IMR-90 (cell line): ENCODE measurements at regions not wholly inside any gene's neighbourhood (a gene's known extent, or its start where the extent isn't known, plus 50 kb on each side); places are given as distances from the start of the nearest gene placed in this dataset.

Experiments
- ATAC-seq: fragments of 200-7000 bp; cut with Tn5 transposase; 2 replicates; pipeline ENCODE4 v1.9.1; 2020; ENCODE audit warnings: low read depth, mild to moderate bottlenecking, moderate library complexity
- BruUV-seq: library from RNA; stranded (reverse); fragments of 400-500 nt; replicated peaks from 2 replicates; lab custom pipeline; 2021; lab: Mats Ljungman, UMichigan
- CTCF ChIA-PET: fragments of 300-600 bp; formaldehyde crosslinking; extraction: SDS; loops from one replicate; lab custom pipeline; 2021; ENCODE audit warnings: antibody characterized with exemption; lab: Yijun Ruan, JAX
- POLR2A ChIA-PET: fragments of 300-600 bp; sonication (Branson Sonifier 250); formaldehyde crosslinking; loops from one replicate; lab custom pipeline; 2022; ENCODE audit warnings: antibody characterized with exemption; ENCODE audit not compliant: unreplicated experiment; lab: Charles Lee
- DNase-seq: peaks from one replicate; pipeline ENCODE4 v3.0.0; 2013
- H2AFZ ChIP-seq: replicated peaks from 2 replicates; pipeline ENCODE3; 2013; ENCODE audit warnings: low read length, mild to moderate bottlenecking; ENCODE audit not compliant: poor library complexity
- H2AK5ac ChIP-seq: 2 replicates; pipeline ENCODE4 v1.6.1; 2013; ENCODE audit warnings: low read depth, low read length, inconsistent platforms
- H2AK9ac ChIP-seq: replicated peaks from 2 replicates; pipeline ENCODE3; 2013; ENCODE audit warnings: mild to moderate bottlenecking, low read depth, low read length, moderate library complexity; ENCODE audit not compliant: poor library complexity
- H2BK120ac ChIP-seq: 2 replicates; pipeline ENCODE4 v1.6.1; 2013; ENCODE audit warnings: low read depth, low read length, inconsistent platforms
- H2BK15ac ChIP-seq: 3 replicates; pipeline ENCODE4 v1.6.1; 2013; ENCODE audit warnings: low read depth, low read length, inconsistent platforms
- H2BK20ac ChIP-seq: 2 replicates; pipeline ENCODE4 v1.6.1; 2013; ENCODE audit warnings: low read depth, mild to moderate bottlenecking, inconsistent platforms, low read length, moderate library complexity
- H2BK5ac ChIP-seq: 2 replicates; pipeline ENCODE4 v1.6.1; 2013; ENCODE audit warnings: mild to moderate bottlenecking, low read depth, low read length, inconsistent platforms; ENCODE audit not compliant: poor library complexity, severe bottlenecking
- H3K14ac ChIP-seq: replicated peaks from 2 replicates; pipeline ENCODE4 v1.6.1; 2013; ENCODE audit warnings: low read depth, low read length, inconsistent platforms
- H3K18ac ChIP-seq: 2 replicates; pipeline ENCODE4 v1.6.1; 2013; ENCODE audit warnings: low read depth, low read length, control low read depth
- H3K23ac ChIP-seq: 2 replicates; pipeline ENCODE4 v1.6.1; 2013; ENCODE audit warnings: low read depth, low read length, inconsistent platforms
- H3K27ac ChIP-seq: 2 replicates; pipeline ENCODE4 v1.5.1; 2013; ENCODE audit warnings: mild to moderate bottlenecking, control low read depth, low read length; ENCODE audit not compliant: insufficient read depth
- H3K27me3 ChIP-seq: 2 replicates; pipeline ENCODE4 v1.6.1; 2013; ENCODE audit warnings: low read length; ENCODE audit not compliant: control insufficient read depth, insufficient read depth
- H3K36me3 ChIP-seq: 2 replicates; pipeline ENCODE4 v1.6.1; 2013; ENCODE audit warnings: low read length, mixed read lengths; ENCODE audit not compliant: control insufficient read depth, insufficient read depth
- H3K4ac ChIP-seq: 2 replicates; pipeline ENCODE4 v1.6.1; 2013; ENCODE audit warnings: low read depth, low read length, inconsistent platforms
- H3K4me1 ChIP-seq: 2 replicates; pipeline ENCODE4 v1.6.1; 2013; ENCODE audit warnings: low read length, mixed read lengths; ENCODE audit not compliant: control insufficient read depth, insufficient read depth
- H3K4me2 ChIP-seq: 2 replicates; pipeline ENCODE4 v1.6.1; 2013; ENCODE audit warnings: low read depth, mild to moderate bottlenecking, control low read depth, low read length, moderate library complexity
- H3K4me3 ChIP-seq: 2 replicates; pipeline ENCODE4 v1.5.1; 2013; ENCODE audit warnings: low read depth, mild to moderate bottlenecking, control low read depth, low read length, moderate library complexity; ENCODE audit not compliant: insufficient read depth
- H3K56ac ChIP-seq: 2 replicates; pipeline ENCODE4 v1.6.1; 2013; ENCODE audit warnings: low read length, inconsistent platforms; ENCODE audit not compliant: insufficient read depth; ENCODE audit errors: extremely low read depth
- H3K79me1 ChIP-seq, 2 experiments: 2 replicates each; pipeline ENCODE4 v1.6.1; 2013; ENCODE audit warnings: low read length in 2 of 2, inconsistent platforms in 1 of 2, low read depth in 1 of 2
- H3K9ac ChIP-seq: 2 replicates; pipeline ENCODE4 v1.6.1; 2013; ENCODE audit warnings: low read depth, low read length, control low read depth
- H3K9me1 ChIP-seq: 2 replicates; pipeline ENCODE4 v1.6.1; 2013; ENCODE audit warnings: low read length, inconsistent platforms; ENCODE audit not compliant: insufficient read depth
- H3K9me3 ChIP-seq: 2 replicates; pipeline ENCODE4 v1.6.1; 2013; ENCODE audit warnings: low read length; ENCODE audit not compliant: control insufficient read depth, insufficient read depth
- H4K20me1 ChIP-seq: 2 replicates; pipeline ENCODE4 v1.6.1; 2013; ENCODE audit warnings: low read length, inconsistent platforms; ENCODE audit not compliant: insufficient read depth
- H4K5ac ChIP-seq: 2 replicates; pipeline ENCODE4 v1.6.1; 2013; ENCODE audit warnings: mild to moderate bottlenecking, low read depth, low read length, control low read depth
- H4K8ac ChIP-seq, 2 experiments: 2 replicates each; pipeline ENCODE4 v1.6.1; 2013; ENCODE audit warnings: low read depth in 2 of 2, low read length in 2 of 2, control low read depth in 1 of 2, inconsistent platforms in 1 of 2
- H4K91ac ChIP-seq: 2 replicates; pipeline ENCODE4 v1.6.1; 2013; ENCODE audit warnings: low read depth, low read length, inconsistent platforms; ENCODE audit not compliant: insufficient read depth
- POLR2A ChIP-seq: IDR thresholded peaks from 2 replicates; pipeline ENCODE4 v1.6.1; 2012; ENCODE audit warnings: mild to moderate bottlenecking, low read depth, low read length
- USF2 ChIP-seq: fragments of 150-350 bp; IDR thresholded peaks from 2 replicates; pipeline ENCODE4 v1.6.1; 2017; ENCODE audit warnings: mild to moderate bottlenecking, antibody characterized with exemption, low read length, low read depth
- WGBS, 2 experiments: methylation state at CpG; one replicate each; pipeline versions ENCODE4 v1.1.5 to v1.1.7; 2013; ENCODE audit warnings: missing lambda C conversion rate in 2 of 2; ENCODE audit not compliant: insufficient read length in 1 of 2; ENCODE audit errors: extremely low coverage in 2 of 2; 5-methylcytosine and 5-hydroxymethylcytosine counted together
- dilution Hi-C: fragments of 300-500 bp; cut with HindIII; formaldehyde crosslinking; loops from one replicate; pipeline ENCODE4 v1.14.3; 2018; ENCODE audit warnings: low sequenced_read_pairs; ENCODE audit not compliant: unreplicated experiment
- in situ Hi-C: fragments of 300-500 bp; cut with MboI; formaldehyde crosslinking; loops from 3 replicates; pipeline ENCODE4 v1.14.3; 2019; ENCODE audit warnings: low sequenced_read_pairs, inconsistent platforms, mixed read lengths
- intact Hi-C: fragments of 100-400 bp; cut with micrococcal nuclease; formaldehyde crosslinking; loops from 2 replicates; pipeline ENCODE4 v1.10.0; 2022

- no TSS peak for BruUV-seq
- dilution Hi-C loops: no loop called here
- Histone ChIP-seq H3K4me1 (no peaks in the 10 kb centered on the region), H3K4ac (no peak overlapping the region), H3K9me1 (no peaks in the 10 kb centered on the region), H3K9ac (no peak overlapping the region), H4K8ac (no peak overlapping the region), H3K18ac (no peak overlapping the region), H4K5ac (no peak overlapping the region), H4K20me1 (no peaks in the 10 kb centered on the region), H3K23ac (no peak overlapping the region), H3K9me3 (no peaks in the 10 kb centered on the region), H3K79me1 (no peaks in the 10 kb centered on the region), H2AK9ac (no peak overlapping the region), H2AFZ (no peak overlapping the region), H2AK5ac (no peak overlapping the region), H3K56ac (no peak overlapping the region), H4K91ac (no peak overlapping the region), H3K27me3 (peaks cover 2% of the 10 kb centered on the region; the same call in 1 of the 2 replicates), H3K4me3 (no peak overlapping the region), H2BK15ac (no peak overlapping the region), H3K27ac (no peak overlapping the region), H2BK5ac (no peak overlapping the region), H3K36me3 (no peaks in the 10 kb centered on the region), H3K4me2 (no peak overlapping the region), H3K14ac (no peak overlapping the region), H2BK20ac (no peak overlapping the region), H2BK120ac (no peak overlapping the region)
- TF ChIP-seq POLR2A (no peak), USF2 (no peak)
- CTCF ChIA-PET: no interaction called here
- POLR2A ChIA-PET: no interaction called here
- no peak for ATAC-seq
- in situ Hi-C loops: no loop called here
- no peak for DNase-seq
- WGBS, 2 experiments: no CpG with 5 or more reads among the region's 5 CpGs
- intact Hi-C loops: no loop called here
These were observed 95.9 kb upstream of the SLC25A48 start for GRCh38 chr5:135738564-135738875.
